ENCODE measurements at regions not wholly inside any gene's neighbourhood (a gene's known extent, or its start where the extent isn't known, plus 50 kb on each side); places are given as distances from the start of the nearest gene placed in this dataset.
A peak's percentile ranks its signal among the peaks of the same experiment; 100 is the strongest.
"Not testable (repeated sequence)": the region's sequence is repeated elsewhere in the genome, so short reads cannot be mapped to it uniquely, and the experiment has no call there.

DNA sequence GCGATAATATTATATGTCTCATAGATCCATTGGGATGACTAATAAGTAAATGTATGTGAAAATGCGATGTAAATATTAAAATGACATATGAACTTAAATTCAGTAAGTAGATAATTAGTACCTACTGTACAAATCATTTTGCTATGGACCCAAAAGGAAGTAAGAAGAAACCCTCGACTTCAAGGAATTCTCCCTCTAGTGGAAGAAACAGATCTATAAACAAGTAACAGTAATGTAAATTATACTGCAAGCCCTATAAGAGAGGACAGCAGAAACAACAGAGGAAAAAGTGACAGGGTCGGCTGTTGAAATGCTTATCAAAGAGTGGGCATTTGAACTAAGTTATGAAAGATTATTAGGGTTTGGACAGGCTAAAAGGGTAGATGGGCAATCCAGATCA lies 320.3 kb downstream of the DMAC1 start:
- DNase-seq (ENCODE audit: low read depth): no peak

GRCh38 chr9:7478646-7479045 lies 320.9 kb downstream of the DMAC1 start:
- DNase-seq (ENCODE audit: low read depth): no peak

DNA sequence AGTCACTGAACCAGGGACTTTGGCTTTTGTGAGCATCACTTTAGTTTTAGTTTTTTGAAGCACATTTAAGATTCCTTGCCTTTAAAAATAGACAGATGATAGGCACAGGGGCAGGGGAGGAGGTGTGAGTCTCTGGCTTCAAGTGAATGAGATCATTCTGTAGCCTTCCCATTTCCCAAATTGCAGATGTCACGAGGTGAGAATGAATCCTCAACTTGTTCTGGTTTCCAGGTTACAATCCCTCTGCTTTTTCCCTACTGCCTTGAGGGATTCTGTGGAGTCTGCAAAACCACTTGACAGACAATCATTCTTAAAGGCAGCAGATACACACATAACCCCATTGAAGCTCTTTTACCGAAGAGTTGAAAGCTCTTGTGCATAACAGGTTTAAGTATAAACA lies 332.4 kb downstream of the DMAC1 start:
- DNase-seq (ENCODE audit: low read depth): no peak

DNA sequence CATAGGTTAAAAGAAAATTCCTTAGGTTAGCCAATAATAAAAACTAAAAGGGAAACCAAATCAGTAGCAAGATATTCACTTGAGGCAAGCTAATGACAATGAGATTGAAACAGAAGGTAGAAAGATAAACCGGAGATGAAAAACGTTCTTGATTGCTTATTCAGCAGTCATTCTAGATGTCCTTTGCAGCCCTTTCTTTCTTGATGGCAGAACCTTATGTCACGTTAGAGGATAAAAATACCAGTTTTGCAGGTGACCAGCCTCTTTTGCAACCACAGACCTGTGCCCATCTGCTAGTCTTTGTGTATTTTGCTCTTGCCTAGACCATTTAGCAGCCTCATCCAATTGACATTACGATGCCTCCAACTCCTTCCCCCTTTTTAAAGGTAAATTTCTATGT lies 337.8 kb downstream of the DMAC1 start:
- no peak for DNase-seq (ENCODE audit: low read depth)

- DNase-seq (ENCODE audit: low read depth): no peak
Observed at GRCh38 chr9:7456793-7457530, 342.6 kb downstream of the DMAC1 start.

DNA sequence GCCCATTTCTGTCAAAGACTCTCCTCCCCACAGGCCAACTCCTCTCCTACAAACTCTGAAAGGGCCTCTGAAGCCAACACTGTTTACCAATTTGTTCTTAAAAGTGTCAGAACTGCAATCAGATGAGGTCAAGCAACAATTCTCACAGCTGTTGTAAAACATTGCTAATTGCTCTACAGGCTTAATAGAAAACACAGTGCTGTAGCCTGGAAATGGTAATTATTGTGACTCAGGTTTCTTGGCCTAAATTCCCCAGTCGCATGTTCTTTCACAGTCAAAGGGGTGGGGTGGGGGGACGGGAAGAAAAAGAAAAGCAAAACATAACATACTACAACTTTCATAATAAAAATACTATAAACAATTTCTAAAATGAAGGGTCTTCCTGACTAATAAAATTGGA lies 343.2 kb downstream of the DMAC1 start:
- DNase-seq (ENCODE audit: low read depth): no peak

- no peak for DNase-seq (ENCODE audit: low read depth)
Observed at GRCh38 chr9:7454624-7455023, 345.0 kb downstream of the DMAC1 start.

DNA sequence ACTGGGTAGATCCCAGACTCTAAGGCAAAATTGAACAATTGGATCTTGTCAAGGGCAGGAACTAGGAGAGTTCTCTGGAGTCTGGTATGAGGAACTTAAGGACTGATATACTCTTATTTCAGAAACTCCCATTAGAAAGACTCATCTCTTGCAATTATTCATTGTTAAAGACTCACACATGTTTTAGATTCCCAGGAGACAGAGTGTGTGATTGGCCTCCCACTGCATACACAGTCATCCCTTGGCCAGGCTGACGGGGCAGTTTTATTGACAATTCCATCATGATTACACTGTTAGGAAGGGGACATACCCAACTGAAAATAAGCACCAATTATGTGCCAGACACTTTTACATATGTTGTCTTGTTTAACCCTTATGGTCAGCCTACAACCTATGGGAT lies 347.2 kb downstream of the DMAC1 start:
- peak; percentile 37 for DNase-seq (ENCODE audit: low read depth)

DNA sequence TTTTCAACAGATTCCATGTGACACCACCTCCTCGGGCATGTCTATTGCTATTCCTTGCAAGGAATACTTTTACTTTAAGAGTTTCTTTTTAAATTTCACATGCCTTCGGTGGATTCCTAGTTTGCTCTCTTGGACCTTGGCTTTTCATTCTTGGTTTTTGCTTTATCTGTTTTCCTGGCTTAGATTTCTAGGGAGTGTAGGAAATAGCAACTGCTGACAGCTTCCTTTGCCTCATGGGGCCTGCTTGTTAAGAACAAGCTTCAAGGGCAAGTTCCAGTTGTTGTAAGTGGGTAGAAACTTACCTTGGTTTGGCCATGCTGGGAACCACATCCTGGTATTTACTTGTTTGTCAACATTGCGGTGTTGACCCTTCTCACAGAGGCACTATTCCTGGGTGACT lies 348.5 kb downstream of the DMAC1 start:
- DNase-seq (ENCODE audit: low read depth): no peak

DNA sequence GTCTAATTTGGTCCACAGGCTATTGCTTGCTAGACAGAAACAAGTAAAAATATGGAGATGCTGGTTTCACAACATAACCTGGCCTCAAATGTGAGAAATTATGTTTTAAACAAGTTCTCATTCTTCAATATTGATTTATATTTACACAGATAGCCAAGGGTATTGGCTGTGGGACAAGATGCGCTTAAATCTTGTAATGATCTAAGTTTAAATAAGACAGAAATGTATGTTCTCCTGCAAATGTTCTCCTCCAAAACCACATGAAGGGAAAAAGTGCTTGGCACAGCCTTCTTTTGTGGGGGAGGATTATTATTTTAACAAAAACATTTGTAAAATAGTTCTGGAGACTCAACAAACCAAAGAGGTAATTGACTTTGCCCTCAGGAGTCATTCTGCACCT lies 356.0 kb downstream of the DMAC1 start:
- DNase-seq (ENCODE audit: low read depth): no peak

DNA sequence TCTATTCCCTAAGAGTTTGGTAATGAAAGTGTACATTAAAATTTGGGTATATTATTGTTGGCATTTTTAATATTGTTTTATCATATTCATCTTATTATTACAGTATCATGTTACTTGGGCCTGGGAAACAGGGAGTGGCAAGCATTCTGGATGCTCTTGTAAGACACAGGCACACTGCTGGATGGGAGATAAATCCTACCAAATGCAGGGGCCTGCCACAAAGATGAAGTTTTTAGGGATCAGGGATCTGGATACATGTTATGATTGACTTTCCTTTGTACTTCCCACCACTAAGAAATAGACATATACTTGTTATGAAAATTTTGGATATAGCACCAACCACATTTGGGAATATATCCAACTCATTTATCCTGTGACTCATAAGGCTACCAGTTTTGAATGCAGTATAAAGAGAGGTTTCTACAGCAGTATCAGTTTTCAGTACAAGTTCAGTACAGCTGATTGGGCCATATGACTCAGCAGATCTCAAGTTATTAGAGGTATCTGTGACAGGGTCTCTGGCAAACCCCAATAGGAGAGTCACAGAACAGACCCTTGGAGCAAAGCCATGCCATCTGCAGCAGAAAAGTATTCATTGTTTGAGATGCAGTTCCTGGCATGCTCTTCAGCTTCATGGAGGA lies 360.1 kb downstream of the DMAC1 start:
- peak; percentile 29 for DNase-seq (ENCODE audit: low read depth)

DNA sequence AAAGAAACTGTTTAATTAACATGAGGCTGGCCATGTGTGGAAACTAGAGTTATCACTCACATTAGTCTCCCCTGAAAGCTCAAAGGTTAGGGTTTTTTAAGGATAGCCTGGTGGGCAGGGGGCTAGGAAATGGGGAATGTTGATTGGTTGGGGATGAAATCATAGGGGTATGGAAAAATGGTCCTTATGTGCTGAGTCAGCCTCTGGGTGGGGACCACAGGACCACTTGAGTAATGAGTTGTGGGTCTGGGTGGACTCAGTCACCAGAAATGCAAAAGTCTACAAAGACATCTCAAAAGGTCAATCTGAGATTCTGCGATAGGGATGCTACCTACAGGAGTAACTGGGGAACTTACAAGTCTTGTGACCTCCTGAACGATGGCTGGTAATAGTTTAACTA lies 362.8 kb downstream of the DMAC1 start:
- no peak for DNase-seq (ENCODE audit: low read depth)

- no peak for DNase-seq (ENCODE audit: low read depth)
Observed at GRCh38 chr9:7433508-7434292, 365.9 kb downstream of the DMAC1 start.

DNA sequence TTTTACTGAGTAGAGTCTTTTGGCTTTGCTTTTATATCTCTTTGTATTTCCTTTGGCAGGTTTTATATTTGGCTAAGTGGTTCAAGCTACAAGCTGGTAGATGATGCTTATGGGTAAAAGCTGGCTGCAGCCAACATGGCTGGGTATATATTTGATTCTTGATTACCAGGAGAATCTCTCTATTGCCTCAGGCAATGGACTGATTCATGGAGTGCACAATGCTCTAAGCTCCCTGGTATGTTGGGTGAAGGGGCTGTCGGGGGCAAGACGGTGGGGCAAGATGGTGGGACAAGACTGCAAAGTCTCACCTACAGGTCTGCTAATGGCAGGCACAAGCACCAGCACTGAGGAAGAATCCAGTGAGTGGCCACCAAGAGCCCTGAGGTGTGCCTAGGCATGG lies 366.6 kb downstream of the DMAC1 start:
- DNase-seq (ENCODE audit: low read depth): no peak

DNA sequence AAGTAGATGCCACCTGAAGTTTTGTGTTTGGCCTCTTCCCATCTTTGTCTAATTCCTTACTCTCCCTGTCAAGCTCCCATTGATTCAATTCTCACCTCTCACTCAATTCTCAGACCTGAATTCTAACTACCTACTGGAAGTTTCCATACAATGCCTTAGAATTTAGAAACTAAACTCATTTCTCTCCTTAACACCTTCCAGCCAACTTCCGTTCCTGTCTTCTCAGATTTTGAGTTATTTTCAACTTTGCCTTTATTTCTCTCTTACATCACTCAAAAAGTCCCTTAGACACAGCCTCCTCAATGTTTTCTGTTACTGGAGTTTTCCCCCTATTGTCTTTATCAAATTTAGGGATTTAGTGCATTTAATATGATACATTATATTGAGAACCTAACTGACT lies 382.2 kb downstream of the DMAC1 start:
- not testable (repeated sequence) for DNase-seq (ENCODE audit: low read depth)

GRCh38 chr9:7415836-7416235 lies 383.7 kb downstream of the DMAC1 start:
- no peak for DNase-seq (ENCODE audit: low read depth)

DNA sequence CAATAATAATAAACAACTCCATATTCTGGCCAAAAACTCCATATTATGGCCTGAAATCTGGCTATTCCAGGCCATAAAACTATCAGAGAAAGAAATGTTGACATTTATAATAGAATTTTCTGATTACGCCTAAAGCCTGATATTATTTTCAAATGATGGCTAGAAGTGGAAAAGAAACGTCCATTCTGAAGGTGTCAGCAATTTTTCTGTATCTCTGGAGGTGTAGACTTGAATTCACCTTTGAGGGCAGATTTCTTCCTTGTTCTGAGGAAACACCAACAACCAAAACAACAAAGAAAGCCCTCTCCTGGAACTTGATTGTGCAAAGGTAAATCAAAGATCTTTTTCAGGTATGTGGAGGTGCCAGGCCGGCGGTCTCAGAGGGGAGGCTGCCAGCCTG lies 390.7 kb downstream of the DMAC1 start:
- DNase-seq (ENCODE audit: low read depth): no peak

DNA sequence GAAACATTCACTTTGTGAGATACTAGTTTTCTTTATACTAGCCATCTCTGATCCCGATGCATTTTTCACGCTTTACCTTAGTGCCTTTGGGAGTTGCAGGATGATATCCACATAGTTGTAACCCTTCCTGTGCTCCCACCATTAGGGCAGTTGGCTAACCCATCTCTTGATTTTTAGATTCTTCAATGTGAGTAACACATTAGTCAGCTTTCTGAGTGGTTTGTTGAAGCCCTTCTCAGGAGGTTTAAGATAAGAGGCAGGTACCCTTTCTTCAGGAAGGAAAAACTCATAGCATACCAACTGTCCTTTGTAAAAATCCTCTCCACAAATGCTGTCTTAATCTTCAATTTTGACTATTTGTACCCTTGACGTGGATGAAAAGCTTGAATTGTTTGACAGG lies 392.3 kb downstream of the DMAC1 start:
- DNase-seq (ENCODE audit: low read depth): no peak

DNA sequence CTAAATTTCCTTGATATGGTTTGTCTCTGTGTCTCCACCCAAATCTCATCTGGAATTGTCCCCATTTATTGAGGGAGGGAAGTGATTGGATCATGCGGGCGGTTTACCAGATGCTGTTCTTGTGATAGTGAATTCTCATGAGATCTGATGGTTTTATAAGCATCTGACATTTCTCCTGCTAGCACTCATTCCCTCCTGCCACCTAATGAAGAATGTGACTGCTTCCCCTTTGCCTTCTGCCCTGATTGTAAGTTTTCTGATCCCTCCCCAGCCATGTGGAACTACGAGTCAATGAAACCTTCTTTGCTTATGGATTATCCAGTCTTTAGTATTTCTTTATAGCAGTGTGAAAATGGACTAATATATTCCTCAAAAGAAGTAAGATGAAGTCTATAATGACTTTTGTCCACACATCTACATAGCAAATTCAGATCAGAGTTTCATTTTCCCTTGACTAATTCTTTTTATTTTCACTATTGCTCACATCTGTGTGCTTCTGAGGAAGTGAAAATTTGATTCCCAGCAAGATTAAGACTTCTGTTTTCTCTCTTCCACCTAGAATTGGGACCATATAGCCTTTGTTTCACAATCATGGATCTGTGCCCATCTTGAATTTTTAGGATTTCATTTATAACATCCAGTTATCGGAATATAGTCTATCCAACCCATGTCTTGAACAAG lies 393.5 kb downstream of the DMAC1 start:
- no peak for DNase-seq (ENCODE audit: low read depth)

DNA sequence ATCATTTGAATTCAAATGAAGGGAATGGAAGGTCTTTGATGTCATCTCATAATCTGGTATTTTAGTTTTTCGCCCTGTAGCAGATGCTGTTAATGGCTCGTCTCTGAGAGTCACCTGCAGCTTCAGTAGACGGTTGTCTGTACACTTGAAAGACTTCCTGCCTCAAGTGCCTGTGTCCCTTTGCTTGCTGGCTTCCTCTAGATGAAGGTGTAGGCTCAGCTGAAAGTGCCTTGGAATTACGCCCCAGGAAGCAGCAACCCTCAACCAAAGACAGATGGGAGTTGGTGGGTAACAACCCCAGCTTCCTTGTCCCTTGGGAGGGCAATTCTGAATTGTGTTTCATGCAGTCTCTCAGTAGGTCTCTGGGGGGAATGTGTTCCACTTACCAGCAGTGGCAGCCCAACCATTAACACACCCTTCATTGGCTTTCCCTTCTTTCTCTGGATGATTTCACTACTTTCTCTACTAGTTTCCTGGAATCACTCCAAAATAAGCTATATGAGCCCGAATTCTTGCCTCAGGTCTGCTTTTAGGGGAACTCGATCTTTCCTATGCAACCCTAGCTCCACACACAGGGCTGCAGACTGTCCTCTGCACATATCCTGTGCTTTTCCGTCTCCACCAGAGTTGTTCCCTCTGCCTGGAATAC lies 395.6 kb downstream of the DMAC1 start:
- DNase-seq (ENCODE audit: low read depth): peak; percentile 4

DNA sequence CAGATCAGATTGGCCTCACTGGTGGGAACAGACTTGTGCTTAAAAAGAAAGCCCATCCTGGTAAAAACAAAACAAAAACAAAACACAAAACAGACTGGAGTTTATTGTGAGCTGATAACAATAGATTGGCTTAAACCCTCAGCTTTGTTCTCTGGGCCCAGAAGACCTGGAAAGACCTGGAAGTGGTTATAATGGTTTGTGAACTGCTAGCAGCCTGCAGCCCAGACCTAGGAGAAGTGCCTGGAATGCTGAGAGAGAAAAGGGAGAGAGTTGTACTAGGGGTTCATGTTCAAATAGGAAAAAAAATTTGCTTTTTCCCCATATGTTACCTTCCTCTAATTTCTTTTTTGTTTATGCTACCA lies 396.6 kb downstream of the DMAC1 start:
- DNase-seq (ENCODE audit: low read depth): no peak
